Erythroblast (primary cell): ENCODE measurements at regions not wholly inside any gene's neighbourhood (a gene's known extent, or its start where the extent isn't known, plus 50 kb on each side); places are given as distances from the start of the nearest gene placed in this dataset.
A peak's percentile ranks its signal among the peaks of the same experiment; 100 is the strongest.
"Not testable (repeated sequence)": the region's sequence is repeated elsewhere in the genome, so short reads cannot be mapped to it uniquely, and the experiment has no call there.

Experiments used
- DNase-seq, 2 experiments: peaks; one replicate each; lab custom pipeline; 2025; lab: John Stamatoyannopoulos, UW
- GATA1 ChIP-seq: IDR thresholded peaks from 2 replicates; pipeline ENCODE4 v1.6.1; 2011; ENCODE audit warnings: low read depth, mild to moderate bottlenecking, control low read depth, low read length, moderate library complexity
- POLR2A ChIP-seq: IDR thresholded peaks from 2 replicates; pipeline ENCODE4 v1.6.1; 2011; ENCODE audit warnings: mild to moderate bottlenecking, low read length

GRCh38 chr10:120217736-120218135 is 239.3 kb upstream of the PLPP4 start:
- DNase-seq = no peak
- TF ChIP-seq POLR2A = no peak
- no peak for TF ChIP-seq GATA1

- peak; percentile 30 to 59 for DNase-seq
- TF ChIP-seq POLR2A (no peak), GATA1 (no peak)
Observed at GRCh38 chr10:120221873-120222485, 235.0 kb upstream of the PLPP4 start.

- TF ChIP-seq GATA1 (no peak), POLR2A (no peak)
- no peak for DNase-seq
Observed at GRCh38 chr10:120229641-120230040, 227.4 kb upstream of the PLPP4 start.

- not testable (repeated sequence) for DNase-seq
Observed at GRCh38 chr10:120239695-120240094, 217.3 kb upstream of the PLPP4 start.

GRCh38 chr10:120251821-120252442 is 205.1 kb upstream of the PLPP4 start:
- DNase-seq = no peak
- TF ChIP-seq GATA1 = no peak
- TF ChIP-seq POLR2A = no peak

- no peak for DNase-seq
- no peak for TF ChIP-seq GATA1
- TF ChIP-seq POLR2A = no peak
Observed at GRCh38 chr10:120253131-120253530, 203.9 kb upstream of the PLPP4 start.

GRCh38 chr10:120260456-120260855 is 196.6 kb upstream of the PLPP4 start:
- TF ChIP-seq GATA1 (no peak), POLR2A (no peak)
- no peak for DNase-seq

GRCh38 chr10:120262857-120263547 is 194.0 kb upstream of the PLPP4 start:
- DNase-seq = no peak
- TF ChIP-seq POLR2A = no peak
- no peak for TF ChIP-seq GATA1

- DNase-seq = no peak
- TF ChIP-seq POLR2A (no peak), GATA1 (no peak)
Observed at GRCh38 chr10:120266022-120266421, 191.0 kb upstream of the PLPP4 start.

- no peak for DNase-seq
- no peak for TF ChIP-seq GATA1
- no peak for TF ChIP-seq POLR2A
Observed at GRCh38 chr10:120270906-120271305, 186.1 kb upstream of the PLPP4 start.

GRCh38 chr10:120271696-120272095 is 185.3 kb upstream of the PLPP4 start:
- DNase-seq = no peak
- TF ChIP-seq GATA1 = no peak
- TF ChIP-seq POLR2A = no peak

- TF ChIP-seq POLR2A (no peak), GATA1 (no peak)
Observed at GRCh38 chr10:120272350-120272749, 184.7 kb upstream of the PLPP4 start.

GRCh38 chr10:120278069-120278468 is 179.0 kb upstream of the PLPP4 start:
- DNase-seq = no peak
- TF ChIP-seq POLR2A = no peak
- no peak for TF ChIP-seq GATA1

More at GRCh38 chr10:120272350-120272749, 184.7 kb upstream of the PLPP4 start:
- DNase-seq = no peak

- no peak for DNase-seq
- TF ChIP-seq GATA1 (no peak), POLR2A (no peak)
Observed at GRCh38 chr10:120279196-120279595, 177.8 kb upstream of the PLPP4 start.
